IMR-90 (cell line): ENCODE measurements at regions not wholly inside any gene's neighbourhood (a gene's known extent, or its start where the extent isn't known, plus 50 kb on each side); places are given as distances from the start of the nearest gene placed in this dataset.

ENCODE experiments used
- ATAC-seq: fragments of 200-7000 bp; cut with Tn5 transposase; 2 replicates; pipeline ENCODE4 v1.9.1; 2020; ENCODE audit warnings: low read depth, mild to moderate bottlenecking, moderate library complexity
- BruUV-seq: library from RNA; stranded (reverse); fragments of 400-500 nt; replicated peaks from 2 replicates; lab custom pipeline; 2021; lab: Mats Ljungman, UMichigan
- CTCF ChIA-PET: fragments of 300-600 bp; formaldehyde crosslinking; extraction: SDS; loops from one replicate; lab custom pipeline; 2021; ENCODE audit warnings: antibody characterized with exemption; lab: Yijun Ruan, JAX
- POLR2A ChIA-PET: fragments of 300-600 bp; sonication (Branson Sonifier 250); formaldehyde crosslinking; loops from one replicate; lab custom pipeline; 2022; ENCODE audit warnings: antibody characterized with exemption; ENCODE audit not compliant: unreplicated experiment; lab: Charles Lee
- DNase-seq: peaks from one replicate; pipeline ENCODE4 v3.0.0; 2013
- H2AFZ ChIP-seq: replicated peaks from 2 replicates; pipeline ENCODE3; 2013; ENCODE audit warnings: low read length, mild to moderate bottlenecking; ENCODE audit not compliant: poor library complexity
- H2AK5ac ChIP-seq: 2 replicates; pipeline ENCODE4 v1.6.1; 2013; ENCODE audit warnings: low read depth, low read length, inconsistent platforms
- H2AK9ac ChIP-seq: replicated peaks from 2 replicates; pipeline ENCODE3; 2013; ENCODE audit warnings: mild to moderate bottlenecking, low read depth, low read length, moderate library complexity; ENCODE audit not compliant: poor library complexity
- H2BK120ac ChIP-seq: 2 replicates; pipeline ENCODE4 v1.6.1; 2013; ENCODE audit warnings: low read depth, low read length, inconsistent platforms
- H2BK15ac ChIP-seq: 3 replicates; pipeline ENCODE4 v1.6.1; 2013; ENCODE audit warnings: low read depth, low read length, inconsistent platforms
- H2BK20ac ChIP-seq: 2 replicates; pipeline ENCODE4 v1.6.1; 2013; ENCODE audit warnings: low read depth, mild to moderate bottlenecking, inconsistent platforms, low read length, moderate library complexity
- H2BK5ac ChIP-seq: 2 replicates; pipeline ENCODE4 v1.6.1; 2013; ENCODE audit warnings: mild to moderate bottlenecking, low read depth, low read length, inconsistent platforms; ENCODE audit not compliant: poor library complexity, severe bottlenecking
- H3K14ac ChIP-seq: replicated peaks from 2 replicates; pipeline ENCODE4 v1.6.1; 2013; ENCODE audit warnings: low read depth, low read length, inconsistent platforms
- H3K18ac ChIP-seq: 2 replicates; pipeline ENCODE4 v1.6.1; 2013; ENCODE audit warnings: low read depth, low read length, control low read depth
- H3K23ac ChIP-seq: 2 replicates; pipeline ENCODE4 v1.6.1; 2013; ENCODE audit warnings: low read depth, low read length, inconsistent platforms
- H3K27ac ChIP-seq: 2 replicates; pipeline ENCODE4 v1.5.1; 2013; ENCODE audit warnings: mild to moderate bottlenecking, control low read depth, low read length; ENCODE audit not compliant: insufficient read depth
- H3K27me3 ChIP-seq: 2 replicates; pipeline ENCODE4 v1.6.1; 2013; ENCODE audit warnings: low read length; ENCODE audit not compliant: control insufficient read depth, insufficient read depth
- H3K36me3 ChIP-seq: 2 replicates; pipeline ENCODE4 v1.6.1; 2013; ENCODE audit warnings: low read length, mixed read lengths; ENCODE audit not compliant: control insufficient read depth, insufficient read depth
- H3K4ac ChIP-seq: 2 replicates; pipeline ENCODE4 v1.6.1; 2013; ENCODE audit warnings: low read depth, low read length, inconsistent platforms
- H3K4me1 ChIP-seq: 2 replicates; pipeline ENCODE4 v1.6.1; 2013; ENCODE audit warnings: low read length, mixed read lengths; ENCODE audit not compliant: control insufficient read depth, insufficient read depth
- H3K4me2 ChIP-seq: 2 replicates; pipeline ENCODE4 v1.6.1; 2013; ENCODE audit warnings: low read depth, mild to moderate bottlenecking, control low read depth, low read length, moderate library complexity
- H3K4me3 ChIP-seq: 2 replicates; pipeline ENCODE4 v1.5.1; 2013; ENCODE audit warnings: low read depth, mild to moderate bottlenecking, control low read depth, low read length, moderate library complexity; ENCODE audit not compliant: insufficient read depth
- H3K56ac ChIP-seq: 2 replicates; pipeline ENCODE4 v1.6.1; 2013; ENCODE audit warnings: low read length, inconsistent platforms; ENCODE audit not compliant: insufficient read depth; ENCODE audit errors: extremely low read depth
- H3K79me1 ChIP-seq, 2 experiments: 2 replicates each; pipeline ENCODE4 v1.6.1; 2013; ENCODE audit warnings: low read length in 2 of 2, inconsistent platforms in 1 of 2, low read depth in 1 of 2
- H3K9ac ChIP-seq: 2 replicates; pipeline ENCODE4 v1.6.1; 2013; ENCODE audit warnings: low read depth, low read length, control low read depth
- H3K9me1 ChIP-seq: 2 replicates; pipeline ENCODE4 v1.6.1; 2013; ENCODE audit warnings: low read length, inconsistent platforms; ENCODE audit not compliant: insufficient read depth
- H3K9me3 ChIP-seq: 2 replicates; pipeline ENCODE4 v1.6.1; 2013; ENCODE audit warnings: low read length; ENCODE audit not compliant: control insufficient read depth, insufficient read depth
- H4K20me1 ChIP-seq: 2 replicates; pipeline ENCODE4 v1.6.1; 2013; ENCODE audit warnings: low read length, inconsistent platforms; ENCODE audit not compliant: insufficient read depth
- H4K5ac ChIP-seq: 2 replicates; pipeline ENCODE4 v1.6.1; 2013; ENCODE audit warnings: mild to moderate bottlenecking, low read depth, low read length, control low read depth
- H4K8ac ChIP-seq, 2 experiments: 2 replicates each; pipeline ENCODE4 v1.6.1; 2013; ENCODE audit warnings: low read depth in 2 of 2, low read length in 2 of 2, control low read depth in 1 of 2, inconsistent platforms in 1 of 2
- H4K91ac ChIP-seq: 2 replicates; pipeline ENCODE4 v1.6.1; 2013; ENCODE audit warnings: low read depth, low read length, inconsistent platforms; ENCODE audit not compliant: insufficient read depth
- POLR2A ChIP-seq: IDR thresholded peaks from 2 replicates; pipeline ENCODE4 v1.6.1; 2012; ENCODE audit warnings: mild to moderate bottlenecking, low read depth, low read length
- WGBS, 2 experiments: methylation state at CpG; one replicate each; pipeline versions ENCODE4 v1.1.5 to v1.1.7; 2013; ENCODE audit warnings: missing lambda C conversion rate in 2 of 2; ENCODE audit not compliant: insufficient read length in 1 of 2; ENCODE audit errors: extremely low coverage in 2 of 2; 5-methylcytosine and 5-hydroxymethylcytosine counted together
- dilution Hi-C: fragments of 300-500 bp; cut with HindIII; formaldehyde crosslinking; loops from one replicate; pipeline ENCODE4 v1.14.3; 2018; ENCODE audit warnings: low sequenced_read_pairs; ENCODE audit not compliant: unreplicated experiment
- in situ Hi-C: fragments of 300-500 bp; cut with MboI; formaldehyde crosslinking; loops from 3 replicates; pipeline ENCODE4 v1.14.3; 2019; ENCODE audit warnings: low sequenced_read_pairs, inconsistent platforms, mixed read lengths
- intact Hi-C: fragments of 100-400 bp; cut with micrococcal nuclease; formaldehyde crosslinking; loops from 2 replicates; pipeline ENCODE4 v1.10.0; 2022
- TF ChIP-seq, protein P1 (sequence below): conservative IDR thresholded peaks from 2 replicates; pipeline ENCODE4 v1.5.1; 2012; ENCODE audit warnings: mild to moderate bottlenecking, low read depth, low read length, improper control_type of control experiment

DNA sequence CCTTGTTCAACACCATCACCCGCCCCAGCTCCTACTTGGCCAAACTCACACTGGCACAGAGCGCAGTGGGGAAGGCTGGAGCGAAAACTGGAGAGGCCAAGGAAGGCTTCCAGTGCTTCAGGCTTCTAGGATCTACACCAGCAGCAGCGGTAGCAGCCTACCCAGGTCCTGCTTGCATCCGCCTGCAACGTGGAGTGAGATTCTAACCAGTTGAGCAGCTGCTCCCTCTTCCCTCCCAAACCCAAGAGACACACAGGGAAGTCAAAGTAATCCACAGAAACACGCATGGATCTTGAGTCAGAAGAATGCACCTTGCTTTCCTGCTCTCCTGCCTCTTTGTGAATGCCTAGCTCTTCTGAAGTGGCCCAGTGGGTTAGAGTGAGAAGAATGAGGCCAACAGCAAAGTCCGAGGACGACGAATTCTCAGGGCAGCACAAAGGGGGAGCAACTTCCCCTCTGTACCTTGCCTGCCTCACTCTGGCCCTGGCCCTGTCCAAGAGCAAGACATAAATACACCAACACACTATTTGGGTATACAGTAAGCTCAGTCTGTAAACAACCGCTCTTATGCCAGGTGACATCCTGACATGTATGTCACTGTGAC, 95.9 kb upstream of the FOXQ1 start:
- ChIA-PET POLR2A (interaction anchor here (0.6 kb wide), 1 partner anchor 37 kb away, joined by 8 read pairs; no protein-coding TSS in a partner anchor), CTCF (no interaction called here)
- Histone ChIP-seq H2AK5ac (no peak overlapping the region), H3K18ac (no peak overlapping the region), H3K36me3 (no peaks in the 10 kb centered on the region), H2BK5ac (no peak overlapping the region), H3K4ac (no peak overlapping the region), H3K27ac (no peak overlapping the region), H4K20me1 (no peaks in the 10 kb centered on the region), H2AFZ (no peak overlapping the region), H4K5ac (no peak overlapping the region), H3K4me1 (no peaks in the 10 kb centered on the region), H3K79me1 (no peaks in the 10 kb centered on the region), H3K23ac (no peak overlapping the region), H2AK9ac (no peak overlapping the region), H3K9ac (no peak overlapping the region), H2BK15ac (no peak overlapping the region), H3K27me3 (peaks cover 4% of the 10 kb centered on the region), H4K8ac (no peak overlapping the region), H3K9me3 (no peaks in the 10 kb centered on the region), H3K4me3 (no peak overlapping the region), H3K9me1 (no peaks in the 10 kb centered on the region), H2BK20ac (no peak overlapping the region), H2BK120ac (no peak overlapping the region), H4K91ac (no peak overlapping the region), H3K4me2 (no peak overlapping the region), H3K56ac (no peak overlapping the region), H3K14ac (no peak overlapping the region)
- DNase-seq (no peak), ATAC-seq (no peak)
- in situ Hi-C loops = no loop called here
- TF ChIP-seq, protein P1, sequence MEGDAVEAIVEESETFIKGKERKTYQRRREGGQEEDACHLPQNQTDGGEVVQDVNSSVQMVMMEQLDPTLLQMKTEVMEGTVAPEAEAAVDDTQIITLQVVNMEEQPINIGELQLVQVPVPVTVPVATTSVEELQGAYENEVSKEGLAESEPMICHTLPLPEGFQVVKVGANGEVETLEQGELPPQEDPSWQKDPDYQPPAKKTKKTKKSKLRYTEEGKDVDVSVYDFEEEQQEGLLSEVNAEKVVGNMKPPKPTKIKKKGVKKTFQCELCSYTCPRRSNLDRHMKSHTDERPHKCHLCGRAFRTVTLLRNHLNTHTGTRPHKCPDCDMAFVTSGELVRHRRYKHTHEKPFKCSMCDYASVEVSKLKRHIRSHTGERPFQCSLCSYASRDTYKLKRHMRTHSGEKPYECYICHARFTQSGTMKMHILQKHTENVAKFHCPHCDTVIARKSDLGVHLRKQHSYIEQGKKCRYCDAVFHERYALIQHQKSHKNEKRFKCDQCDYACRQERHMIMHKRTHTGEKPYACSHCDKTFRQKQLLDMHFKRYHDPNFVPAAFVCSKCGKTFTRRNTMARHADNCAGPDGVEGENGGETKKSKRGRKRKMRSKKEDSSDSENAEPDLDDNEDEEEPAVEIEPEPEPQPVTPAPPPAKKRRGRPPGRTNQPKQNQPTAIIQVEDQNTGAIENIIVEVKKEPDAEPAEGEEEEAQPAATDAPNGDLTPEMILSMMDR = no peak
- no peak for TF ChIP-seq POLR2A
- dilution Hi-C loops = no loop called here
- BruUV-seq = no TSS peak
- 73% methylated on average over 4 of the region's 11 CpGs; no CpG with 5 or more reads in 1 of the 2 experiments for WGBS, 2 experiments
- intact Hi-C loops = no loop called here
